Right ventricle myocardium superior (tissue), 1 donor: ENCODE measurements at regions not wholly inside any gene's neighbourhood (a gene's known extent, or its start where the extent isn't known, plus 50 kb on each side); places are given as distances from the start of the nearest gene placed in this dataset.

Experiments used
- ATAC-seq: fragments of 200-7000 bp; cut with Tn5 transposase; one replicate; pipeline ENCODE4 v1.9.1; 2020; ENCODE audit warnings: mild to moderate bottlenecking; ENCODE audit not compliant: poor library complexity
- DNase-seq: peaks from one replicate; pipeline ENCODE4 v3.0.0-alpha.2; 2020
- intact Hi-C: fragments of 100-400 bp; cut with DNase I; formaldehyde crosslinking; loops from one replicate; pipeline ENCODE4 v1.11.2; 2022
- donor health status: DM: no; HTN: yes; CAD: no; lungs with severe emphysema.

DNA sequence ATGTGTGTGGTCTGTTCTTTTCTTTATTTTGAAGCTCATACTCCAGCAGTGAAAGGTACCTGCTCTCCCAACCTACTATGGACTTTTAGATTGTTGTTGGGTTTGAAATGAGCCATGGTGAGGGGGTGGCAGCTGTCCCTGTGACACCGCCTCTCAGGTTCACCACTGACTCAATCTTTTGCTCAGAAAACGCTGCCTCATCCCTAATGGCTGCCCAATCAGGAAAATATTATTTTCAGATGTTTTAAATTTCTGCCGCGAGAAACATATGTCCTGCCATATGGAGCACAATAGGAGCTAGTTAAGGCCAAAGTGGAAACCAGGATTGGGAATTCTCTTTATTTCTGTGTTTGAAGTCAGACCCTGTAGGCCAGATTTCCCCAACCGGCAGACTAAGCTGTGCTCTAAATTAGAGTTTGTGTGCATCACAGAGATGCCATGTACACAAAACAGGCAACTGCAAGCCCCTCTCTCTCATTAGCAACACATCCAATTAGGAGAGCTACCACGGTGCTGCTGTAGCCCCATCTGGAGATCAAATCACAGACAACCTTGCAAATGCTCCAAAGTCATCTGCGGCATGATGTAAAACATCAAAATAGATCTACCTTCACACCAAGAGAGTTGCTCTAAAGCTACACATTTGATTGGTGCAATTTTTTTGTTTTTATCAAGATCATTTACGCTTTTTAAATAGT is 144.1 kb upstream of the BACH2 start:
- intact Hi-C loops: no loop called here
- no peak for ATAC-seq
- no peak for DNase-seq

DNA sequence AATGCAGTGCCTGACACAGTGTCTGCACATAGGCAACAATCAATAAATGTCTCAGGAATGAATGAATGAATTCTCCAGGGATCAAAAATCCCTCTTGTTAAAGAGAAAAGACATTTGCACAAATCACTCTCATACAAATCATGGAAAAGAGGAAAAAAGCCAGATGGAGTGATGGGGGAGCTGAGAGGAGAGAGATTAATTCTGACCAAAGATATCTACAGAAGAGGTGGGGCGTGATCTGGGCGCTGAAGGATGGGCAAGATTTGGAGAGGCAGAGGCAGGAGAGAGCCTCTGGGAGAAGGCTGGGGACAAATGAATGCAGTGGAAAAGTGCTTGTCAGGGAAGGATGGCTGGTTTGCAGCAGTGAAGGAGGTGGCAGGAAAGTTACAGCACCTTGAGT is 142.9 kb upstream of the BACH2 start:
- no peak for ATAC-seq
- no peak for DNase-seq
- intact Hi-C loops: no loop called here

DNA sequence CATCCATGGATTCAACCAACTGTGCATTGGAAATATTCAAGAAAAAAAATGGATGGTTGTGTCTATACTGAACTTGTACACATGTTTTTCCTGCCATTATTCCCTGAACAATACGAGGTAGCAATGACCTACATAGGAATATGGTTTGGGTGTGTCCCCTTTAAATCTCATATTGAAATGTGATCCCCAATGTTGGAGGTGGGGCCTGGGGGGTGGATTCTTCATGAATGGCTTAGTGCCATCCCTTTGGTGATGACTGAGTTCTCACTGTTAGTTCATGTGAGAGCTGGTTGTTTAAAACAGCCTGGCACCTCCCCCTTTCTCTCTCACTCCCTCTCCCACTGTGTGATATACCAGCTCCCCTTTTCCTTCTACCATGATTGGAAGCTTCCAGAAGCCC is 139.8 kb upstream of the BACH2 start:
- no peak for ATAC-seq
- no peak for DNase-seq
- intact Hi-C loops: no loop called here

GRCh38 chr6:90435207-90435899 is 138.7 kb upstream of the BACH2 start:
- no peak for DNase-seq
- intact Hi-C loops: no loop called here
- ATAC-seq: peak; percentile 61

- intact Hi-C loops: no loop called here
- no peak for ATAC-seq
- no peak for DNase-seq
Measured at GRCh38 chr6:90434094-90434493, 137.5 kb upstream of the BACH2 start.

DNA sequence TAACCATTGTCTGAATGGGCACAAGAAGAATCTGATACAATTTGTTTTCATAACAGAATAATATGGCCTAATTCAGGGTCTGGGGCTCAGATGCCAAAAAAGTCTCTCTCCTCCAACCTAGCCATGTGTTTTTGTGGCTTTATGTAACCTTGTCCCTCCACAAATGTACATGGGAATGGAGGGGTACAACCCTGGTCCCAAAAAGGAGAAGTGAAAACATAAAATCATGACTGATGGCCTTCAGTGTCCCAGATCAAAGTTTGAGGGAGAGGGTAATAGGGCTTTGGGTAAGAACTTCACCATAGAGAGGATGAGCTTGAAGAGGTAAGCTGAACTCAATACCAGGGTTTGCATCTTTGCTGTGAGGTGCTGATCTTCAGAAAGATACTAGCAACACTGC is 136.3 kb upstream of the BACH2 start:
- intact Hi-C loops: no loop called here
- ATAC-seq: no peak
- no peak for DNase-seq

DNA sequence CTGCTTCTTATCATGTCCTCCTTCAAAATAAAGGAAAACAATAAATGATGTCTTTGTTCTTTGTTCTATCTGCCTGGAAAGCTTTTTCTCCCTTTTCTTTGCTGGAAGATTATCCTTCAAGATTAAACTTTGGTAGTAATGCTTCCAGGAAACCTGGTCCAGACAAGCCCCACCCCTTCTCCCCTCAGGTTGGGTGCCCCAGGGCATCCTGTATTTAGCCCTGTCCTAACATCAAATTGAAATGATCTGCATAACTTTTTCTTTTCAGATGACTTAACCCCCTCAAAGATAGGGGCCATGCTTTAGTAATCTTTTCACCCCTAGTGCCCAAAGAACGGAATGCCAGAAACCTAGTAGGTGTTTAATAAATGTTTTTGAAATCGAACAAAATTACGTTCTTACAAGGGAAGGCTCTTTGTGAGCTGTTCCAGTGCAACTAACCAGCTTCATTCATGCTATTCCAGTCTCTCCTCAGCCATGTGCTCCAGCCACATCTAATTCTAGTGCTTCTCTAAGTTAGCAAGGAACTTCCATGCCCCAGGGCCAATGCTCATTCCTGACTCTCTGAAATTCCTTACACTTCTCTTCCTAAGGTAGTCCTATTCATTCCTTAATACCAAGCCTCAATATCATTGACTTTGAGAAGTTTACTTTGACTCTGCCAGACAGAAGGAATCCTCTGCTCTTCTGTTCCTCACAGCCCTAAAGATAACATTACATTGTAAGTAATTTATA is 135.6 kb upstream of the BACH2 start:
- no peak for ATAC-seq
- no peak for DNase-seq
- intact Hi-C loops: no loop called here

GRCh38 chr6:90431576-90431975 is 134.9 kb upstream of the BACH2 start:
- no peak for DNase-seq
- ATAC-seq: no peak
- intact Hi-C loops: no loop called here

DNA sequence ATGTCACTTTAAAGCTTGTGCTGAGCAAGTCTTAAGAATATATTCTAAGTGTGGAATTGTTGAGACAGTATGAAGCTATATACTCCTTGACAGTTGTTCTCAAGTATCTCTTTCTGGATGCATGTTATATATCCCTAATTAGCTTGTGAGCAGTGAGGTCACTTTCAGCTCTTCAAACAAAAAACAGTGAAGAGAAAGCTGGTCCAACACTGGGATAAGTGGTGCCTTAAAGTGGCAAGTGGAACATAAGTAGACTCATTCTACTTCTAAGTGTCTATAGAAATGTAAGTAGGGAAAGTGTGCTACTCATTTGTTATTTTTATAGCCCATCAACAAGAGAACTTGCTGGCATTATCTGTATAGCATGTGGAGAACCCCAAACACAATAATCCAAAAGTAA is 133.1 kb upstream of the BACH2 start:
- DNase-seq: no peak
- intact Hi-C loops: no loop called here
- ATAC-seq: no peak

DNA sequence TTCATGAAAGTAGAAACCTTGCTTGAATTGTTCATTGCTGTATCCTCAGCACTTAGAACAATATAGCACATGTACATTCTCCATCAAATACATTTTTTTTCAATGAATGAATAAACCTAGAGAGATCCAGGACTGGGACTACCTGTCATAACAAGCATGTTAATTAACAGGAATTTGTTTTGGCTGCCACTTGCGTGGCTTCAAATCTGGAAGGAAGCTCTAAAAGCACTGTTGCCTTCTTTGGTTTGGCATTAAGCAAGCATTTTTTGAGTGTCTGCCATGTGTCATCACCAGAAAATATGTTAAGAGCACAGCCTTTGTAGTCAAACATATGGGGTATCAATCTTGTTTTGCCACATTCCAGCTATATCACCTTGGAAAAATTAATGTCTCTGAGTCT is 131.9 kb upstream of the BACH2 start:
- no peak for DNase-seq
- ATAC-seq: no peak

DNA sequence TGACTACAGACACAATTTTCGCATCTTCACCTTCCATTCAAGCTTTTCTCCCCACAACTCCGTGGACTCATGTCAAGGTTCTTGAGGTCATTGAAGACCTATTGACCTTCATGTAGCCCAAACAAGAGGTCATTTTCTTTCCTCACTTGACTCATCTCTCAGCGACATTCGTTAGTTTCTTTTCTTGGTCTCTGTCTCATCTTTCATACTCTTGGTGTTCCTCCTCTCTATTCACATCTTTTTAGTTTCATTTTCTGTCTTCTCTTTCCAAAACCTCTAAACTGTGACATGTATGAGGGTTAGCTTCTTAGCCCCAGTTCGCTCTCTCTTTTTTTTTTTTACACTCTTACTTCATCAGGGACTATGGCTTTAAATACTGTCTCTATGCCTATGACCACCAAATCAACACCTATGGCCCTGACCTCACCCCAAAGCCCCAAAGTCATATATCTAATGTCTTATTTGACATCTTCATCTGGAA is 128.6 kb upstream of the BACH2 start:
- ATAC-seq (no peak), DNase-seq (no peak)
- intact Hi-C loops: no loop called here

More for the DNA sequence above, 131.9 kb upstream of the BACH2 start:
- intact Hi-C loops: no loop called here

- intact Hi-C loops: no loop called here
- ATAC-seq: no peak
- DNase-seq: no peak
Measured at GRCh38 chr6:90424580-90424979, 127.9 kb upstream of the BACH2 start.

GRCh38 chr6:90421666-90422065 is 125.0 kb upstream of the BACH2 start:
- ATAC-seq (no peak), DNase-seq (no peak)
- intact Hi-C loops: no loop called here

GRCh38 chr6:90420500-90420899 is 123.9 kb upstream of the BACH2 start:
- ATAC-seq (no peak), DNase-seq (no peak)
- intact Hi-C loops: no loop called here

DNA sequence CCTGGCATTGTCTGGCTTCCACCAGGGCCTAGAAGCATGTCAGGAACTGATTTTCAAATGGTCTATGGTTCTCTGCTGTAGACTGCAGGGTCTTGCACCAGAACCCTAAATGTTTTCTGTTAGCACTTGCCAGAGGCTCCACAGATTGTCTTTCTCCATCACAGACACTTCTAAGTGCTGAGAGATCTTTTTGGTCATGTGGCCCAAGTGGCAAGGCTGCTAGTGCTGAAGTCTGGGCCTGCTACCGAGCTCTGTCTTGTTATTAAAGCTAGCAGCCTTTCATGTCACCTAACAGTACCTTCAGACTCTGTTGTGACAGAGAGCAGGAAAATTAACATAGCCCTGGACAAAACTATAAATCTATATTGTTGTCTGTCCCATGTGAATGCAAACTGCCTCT is 120.7 kb upstream of the BACH2 start:
- ATAC-seq (peak; percentile 81), DNase-seq (no peak)
- intact Hi-C loops: no loop called here

DNA sequence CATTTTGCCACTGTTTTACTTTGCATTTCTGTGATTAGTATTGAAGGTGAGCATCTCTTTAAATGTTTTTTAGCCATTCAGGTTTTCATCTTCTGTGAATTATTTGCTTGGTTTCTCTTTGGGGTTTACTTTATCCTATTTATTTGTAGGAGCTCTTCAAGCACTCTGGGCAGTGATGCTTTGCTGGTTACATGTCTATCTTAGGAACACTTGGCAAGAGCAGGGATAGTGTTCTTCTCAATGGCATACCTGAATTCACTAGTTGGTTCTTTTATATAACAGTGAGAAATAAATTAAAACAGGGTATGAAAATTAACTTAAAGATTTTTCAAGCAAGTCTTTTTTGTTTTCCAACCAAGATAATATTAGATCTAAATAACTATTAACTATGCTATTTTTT is 119.7 kb upstream of the BACH2 start:
- intact Hi-C loops: no loop called here
- ATAC-seq (peak; percentile 74), DNase-seq (no peak)

DNA sequence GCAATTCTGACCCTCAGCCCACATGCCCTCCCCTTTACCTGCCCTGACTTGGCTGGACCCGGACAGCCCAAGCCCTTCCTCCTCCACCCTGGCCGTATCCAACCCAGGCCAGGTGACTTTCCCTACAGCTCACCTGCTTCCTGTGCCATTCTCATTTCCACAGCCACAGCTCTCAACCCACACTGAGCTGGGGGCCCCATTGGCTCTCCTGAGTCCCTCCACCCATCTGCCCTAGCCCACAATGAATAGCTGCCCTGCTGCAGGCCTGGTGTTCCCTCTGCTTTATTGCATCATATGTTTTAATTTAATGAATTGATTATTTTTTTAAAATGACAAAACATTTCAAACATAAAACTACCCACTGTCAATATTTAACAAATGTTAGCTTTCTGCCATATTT is 118.5 kb upstream of the BACH2 start:
- no peak for DNase-seq
- intact Hi-C loops: no loop called here
- ATAC-seq: no peak

DNA sequence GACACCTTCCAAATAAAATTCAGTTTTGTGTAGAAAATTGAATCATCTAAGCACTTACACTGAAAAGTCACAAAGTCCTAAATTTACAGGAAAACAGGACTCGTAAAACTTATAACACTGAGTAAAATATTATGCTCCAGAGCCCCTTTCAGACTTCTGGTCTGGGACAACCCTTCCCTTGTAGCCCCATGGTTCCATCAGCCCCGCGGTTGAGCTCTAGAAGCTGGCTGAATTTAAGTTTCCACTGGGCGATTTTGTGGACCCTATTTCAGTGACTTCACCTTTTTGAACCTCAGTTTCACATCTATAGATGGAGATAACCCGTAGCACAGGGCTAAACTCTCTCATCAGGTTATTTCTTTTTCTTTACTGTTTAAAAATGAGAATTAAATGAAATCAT is 117.7 kb upstream of the BACH2 start:
- intact Hi-C loops: no loop called here
- no peak for ATAC-seq
- no peak for DNase-seq

GRCh38 chr6:90413867-90414266 is 117.2 kb upstream of the BACH2 start:
- peak; percentile 18 for ATAC-seq
- intact Hi-C loops: no loop called here
- DNase-seq: no peak

GRCh38 chr6:90413396-90413795 is 116.8 kb upstream of the BACH2 start:
- ATAC-seq (no peak), DNase-seq (no peak)
- intact Hi-C loops: no loop called here
